ENCODE measurements at regions not wholly inside any gene's neighbourhood (a gene's known extent, or its start where the extent isn't known, plus 50 kb on each side); places are given as distances from the start of the nearest gene placed in this dataset.

GRCh38 chr4:64776820-64777219 lies 367.6 kb upstream of the TECRL start:
- TF ChIP-seq CTCF (IDR thresholded peaks at IDR 0.05) (no peak), POLR2A (IDR thresholded peaks at IDR 0.05) (no peak)

All from right lobe of liver (tissue), 4 donors.